ENCODE measurements at regions not wholly inside any gene's neighbourhood (a gene's known extent, or its start where the extent isn't known, plus 50 kb on each side); places are given as distances from the start of the nearest gene placed in this dataset.

DNA sequence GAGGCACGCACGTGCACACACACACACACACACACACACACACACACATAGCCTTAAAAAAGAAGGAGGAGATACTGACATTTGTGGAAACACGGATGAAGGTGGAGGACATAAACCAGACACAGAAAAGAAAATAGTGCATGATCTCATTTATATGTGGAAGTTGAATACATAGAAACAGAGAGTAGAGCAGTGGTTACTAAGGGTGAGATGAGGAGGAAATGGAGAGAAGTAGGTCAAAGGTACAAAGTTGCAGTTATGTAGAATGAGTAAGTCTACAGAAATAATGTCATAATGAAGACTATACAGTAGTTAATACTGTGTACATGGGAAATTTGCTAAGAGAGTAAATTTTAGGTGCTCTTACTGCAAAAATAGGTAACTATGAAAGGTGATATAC, 412.2 kb upstream of the CDH9 start:
- no peak for TF ChIP-seq CTCF (IDR thresholded peaks at IDR 0.05; ENCODE audit: low read depth, low read length)
- TF ChIP-seq POLR2A (IDR thresholded peaks at IDR 0.05; ENCODE audit: extremely low read depth, insufficient read length): no peak
